Hepatocyte (in vitro differentiated cells): ENCODE measurements at regions not wholly inside any gene's neighbourhood (a gene's known extent, or its start where the extent isn't known, plus 50 kb on each side); places are given as distances from the start of the nearest gene placed in this dataset.

Experiments
- DNase-seq: peaks from one replicate; pipeline ENCODE4 v3.0.0-alpha.2; 2016; ENCODE audit warnings: low spot score
- H2AFZ ChIP-seq: fragments of 200-600 bp; sonication (generic); 2 replicates; pipeline ENCODE4 v1.6.0; 2016; ENCODE audit warnings: antibody characterized with exemption, mild to moderate bottlenecking
- H3K27ac ChIP-seq: fragments of 200-600 bp; sonication (generic); 2 replicates; pipeline ENCODE4 v1.5.1; 2016; ENCODE audit warnings: mild to moderate bottlenecking
- H3K27me3 ChIP-seq: fragments of 200-600 bp; sonication (generic); 2 replicates; pipeline ENCODE4 v1.6.1; 2016
- H3K36me3 ChIP-seq: fragments of 200-600 bp; sonication (generic); replicated peaks from 2 replicates; pipeline ENCODE4 v1.5.1; 2016; ENCODE audit warnings: low read depth; ENCODE audit not compliant: insufficient read depth
- H3K4me1 ChIP-seq: fragments of 200-600 bp; sonication (generic); 2 replicates; pipeline ENCODE4 v1.5.1; 2016; ENCODE audit warnings: mild to moderate bottlenecking, moderate library complexity; ENCODE audit not compliant: insufficient read depth
- H3K4me2 ChIP-seq: fragments of 200-600 bp; sonication (generic); 2 replicates; pipeline ENCODE4 v1.6.0; 2016
- H3K4me3 ChIP-seq: fragments of 200-600 bp; sonication (generic); 2 replicates; pipeline ENCODE4 v1.5.1; 2016; ENCODE audit warnings: mild to moderate bottlenecking
- H3K79me2 ChIP-seq: fragments of 200-600 bp; sonication (generic); 2 replicates; pipeline ENCODE4 v1.6.0; 2017; ENCODE audit warnings: mild to moderate bottlenecking
- H3K9me2 ChIP-seq: fragments of 200-600 bp; sonication (generic); replicated peaks from 2 replicates; pipeline ENCODE4 v1.6.0; 2017; ENCODE audit warnings: mild to moderate bottlenecking; ENCODE audit not compliant: insufficient read depth
- H3K9me3 ChIP-seq: fragments of 200-600 bp; sonication (generic); 2 replicates; pipeline ENCODE4 v1.5.1; 2016; ENCODE audit warnings: low read depth, mild to moderate bottlenecking
- H4K20me1 ChIP-seq: fragments of 200-600 bp; sonication (generic); 2 replicates; pipeline ENCODE4 v1.6.0; 2016; ENCODE audit warnings: mild to moderate bottlenecking; ENCODE audit not compliant: insufficient read depth, poor library complexity, severe bottlenecking
- EZH2 ChIP-seq: fragments of 200-600 bp; sonication (generic); IDR thresholded peaks from 2 replicates; pipeline ENCODE4 v1.6.1; 2016; ENCODE audit warnings: antibody characterized with exemption, mild to moderate bottlenecking, borderline replicate concordance
- EZH2phosphoT487 ChIP-seq: fragments of 200-600 bp; sonication (generic); IDR thresholded peaks from one replicate; pipeline ENCODE4 v1.6.1; 2018; ENCODE audit warnings: antibody characterized with exemption, mild to moderate bottlenecking, low read depth, moderate library complexity; ENCODE audit not compliant: unreplicated experiment, severe bottlenecking
- WGBS: methylation state at CpG from one replicate; pipeline ENCODE4 v1.1.6; 2016; ENCODE audit warnings: low lambda C conversion rate; ENCODE audit errors: missing lambda C conversion rate; 5-methylcytosine and 5-hydroxymethylcytosine counted together
- TF ChIP-seq, protein P1 (sequence below): fragments of 200-600 bp; sonication (generic); IDR thresholded peaks from 2 replicates; pipeline ENCODE4 v1.5.1; 2016; ENCODE audit warnings: antibody characterized with exemption, mild to moderate bottlenecking; ENCODE audit not compliant: poor library complexity

DNA sequence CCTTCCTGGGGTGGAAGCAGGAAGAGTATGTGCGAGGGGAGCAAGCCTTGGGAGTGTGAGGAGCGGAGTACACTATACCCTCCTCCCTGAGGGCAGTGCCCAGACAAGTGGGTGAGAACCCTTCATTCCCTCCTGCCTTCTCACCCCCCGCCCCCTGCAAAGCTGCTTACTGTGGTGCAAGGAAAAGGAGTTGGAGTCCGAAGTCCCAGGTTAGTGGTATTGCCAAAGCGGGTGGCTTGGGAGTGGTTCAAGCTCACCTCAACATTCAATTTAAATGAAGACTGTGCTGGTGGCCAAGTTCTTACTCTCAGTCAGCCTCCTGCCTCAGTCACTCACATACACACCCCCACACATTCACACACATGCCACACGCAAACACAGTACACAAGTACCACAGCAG is 74.7 kb upstream of the PRDM1 start:
- TF ChIP-seq EZH2phosphoT487 (no peak), EZH2 (no peak)
- TF ChIP-seq, protein P1, sequence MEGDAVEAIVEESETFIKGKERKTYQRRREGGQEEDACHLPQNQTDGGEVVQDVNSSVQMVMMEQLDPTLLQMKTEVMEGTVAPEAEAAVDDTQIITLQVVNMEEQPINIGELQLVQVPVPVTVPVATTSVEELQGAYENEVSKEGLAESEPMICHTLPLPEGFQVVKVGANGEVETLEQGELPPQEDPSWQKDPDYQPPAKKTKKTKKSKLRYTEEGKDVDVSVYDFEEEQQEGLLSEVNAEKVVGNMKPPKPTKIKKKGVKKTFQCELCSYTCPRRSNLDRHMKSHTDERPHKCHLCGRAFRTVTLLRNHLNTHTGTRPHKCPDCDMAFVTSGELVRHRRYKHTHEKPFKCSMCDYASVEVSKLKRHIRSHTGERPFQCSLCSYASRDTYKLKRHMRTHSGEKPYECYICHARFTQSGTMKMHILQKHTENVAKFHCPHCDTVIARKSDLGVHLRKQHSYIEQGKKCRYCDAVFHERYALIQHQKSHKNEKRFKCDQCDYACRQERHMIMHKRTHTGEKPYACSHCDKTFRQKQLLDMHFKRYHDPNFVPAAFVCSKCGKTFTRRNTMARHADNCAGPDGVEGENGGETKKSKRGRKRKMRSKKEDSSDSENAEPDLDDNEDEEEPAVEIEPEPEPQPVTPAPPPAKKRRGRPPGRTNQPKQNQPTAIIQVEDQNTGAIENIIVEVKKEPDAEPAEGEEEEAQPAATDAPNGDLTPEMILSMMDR: no peak
- Histone ChIP-seq H3K9me3 (no peaks in the 10 kb centered on the region), H3K4me3 (no peak overlapping the region), H3K4me2 (no peak overlapping the region), H3K9me2 (no peaks in the 10 kb centered on the region), H3K27me3 (peaks cover 5% of the 10 kb centered on the region), H3K36me3 (no peaks in the 10 kb centered on the region), H2AFZ (no peak overlapping the region), H3K4me1 (no peaks in the 10 kb centered on the region), H3K79me2 (no peaks in the 10 kb centered on the region), H4K20me1 (no peaks in the 10 kb centered on the region), H3K27ac (no peak overlapping the region)
- DNase-seq: no peak
- 97% methylated on average over 6 of the region's 6 CpGs for WGBS

DNA sequence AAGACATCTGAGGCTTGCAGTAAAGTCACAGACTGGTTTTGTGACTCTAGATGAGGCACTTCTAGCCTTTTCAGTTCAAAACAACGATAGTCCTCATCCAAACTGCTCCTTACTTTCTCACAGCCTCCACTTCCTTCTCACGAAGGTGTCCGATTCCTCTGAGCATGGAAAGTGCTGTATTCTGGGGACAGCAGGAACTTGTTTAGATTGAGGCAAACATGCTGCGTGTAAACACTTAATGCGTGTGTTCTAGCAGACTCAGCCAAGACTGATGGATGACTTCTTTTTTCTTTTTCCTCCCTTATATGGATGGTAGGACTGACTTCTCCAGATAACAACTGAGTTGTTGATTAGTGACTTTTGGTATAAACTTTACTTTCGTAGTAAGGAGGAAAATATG is 80.2 kb upstream of the PRDM1 start:
- H3K4me3 ChIP-seq: no peak overlapping the region
- H3K27me3 ChIP-seq: peaks cover 5% of the 10 kb centered on the region
- peaks cover 12% of the 10 kb centered on the region for H3K4me1 ChIP-seq
- H2AFZ ChIP-seq: no peak overlapping the region
- H3K9me2 ChIP-seq: no peaks in the 10 kb centered on the region
- 55% methylated on average over 6 of the region's 6 CpGs for WGBS
- no peak for DNase-seq
- no peak overlapping the region for H3K4me2 ChIP-seq
- no peaks in the 10 kb centered on the region for H3K36me3 ChIP-seq
- H3K9me3 ChIP-seq: no peaks in the 10 kb centered on the region
- H4K20me1 ChIP-seq: no peaks in the 10 kb centered on the region
- TF ChIP-seq EZH2 (no peak), EZH2phosphoT487 (no peak)
- TF ChIP-seq, protein P1: no peak
- H3K27ac ChIP-seq: no peak overlapping the region
- H3K79me2 ChIP-seq: peaks cover 8% of the 10 kb centered on the region

DNA sequence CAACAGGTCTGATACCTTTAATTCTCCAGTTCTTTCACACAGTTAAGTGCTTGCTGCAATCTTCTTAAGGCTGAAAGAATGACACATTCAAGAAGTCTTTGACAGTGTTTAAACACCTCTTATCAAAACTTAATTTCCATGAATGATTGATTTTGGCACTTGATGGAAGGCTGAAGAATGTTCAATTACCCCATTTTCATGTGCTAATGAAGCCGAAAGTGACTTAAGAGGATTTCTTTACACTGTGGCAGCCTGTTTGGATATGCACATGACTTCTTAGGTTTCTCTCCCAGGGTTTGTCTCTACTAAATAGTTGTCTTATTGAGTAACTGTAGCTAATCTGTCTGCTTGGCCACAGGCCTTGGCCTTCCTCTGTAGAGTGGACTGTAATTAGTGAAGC is 81.1 kb upstream of the PRDM1 start:
- TF ChIP-seq EZH2phosphoT487: no peak
- TF ChIP-seq EZH2: no peak
- TF ChIP-seq, protein P1: no peak
- H3K79me2 ChIP-seq: peaks cover 13% of the 10 kb centered on the region
- no peaks in the 10 kb centered on the region for H3K9me2 ChIP-seq
- H3K27ac ChIP-seq: peak overlapping the region; percentile 14
- H3K4me3 ChIP-seq: no peak overlapping the region
- no peak overlapping the region for H2AFZ ChIP-seq
- no peak for DNase-seq
- no peaks in the 10 kb centered on the region for H3K36me3 ChIP-seq
- H4K20me1 ChIP-seq: no peaks in the 10 kb centered on the region
- H3K9me3 ChIP-seq: no peaks in the 10 kb centered on the region
- 70% methylated on average over 1 of the region's 1 CpG for WGBS
- no peak overlapping the region for H3K4me2 ChIP-seq
- H3K4me1 ChIP-seq: peaks cover 12% of the 10 kb centered on the region
- peaks cover 5% of the 10 kb centered on the region for H3K27me3 ChIP-seq

DNA sequence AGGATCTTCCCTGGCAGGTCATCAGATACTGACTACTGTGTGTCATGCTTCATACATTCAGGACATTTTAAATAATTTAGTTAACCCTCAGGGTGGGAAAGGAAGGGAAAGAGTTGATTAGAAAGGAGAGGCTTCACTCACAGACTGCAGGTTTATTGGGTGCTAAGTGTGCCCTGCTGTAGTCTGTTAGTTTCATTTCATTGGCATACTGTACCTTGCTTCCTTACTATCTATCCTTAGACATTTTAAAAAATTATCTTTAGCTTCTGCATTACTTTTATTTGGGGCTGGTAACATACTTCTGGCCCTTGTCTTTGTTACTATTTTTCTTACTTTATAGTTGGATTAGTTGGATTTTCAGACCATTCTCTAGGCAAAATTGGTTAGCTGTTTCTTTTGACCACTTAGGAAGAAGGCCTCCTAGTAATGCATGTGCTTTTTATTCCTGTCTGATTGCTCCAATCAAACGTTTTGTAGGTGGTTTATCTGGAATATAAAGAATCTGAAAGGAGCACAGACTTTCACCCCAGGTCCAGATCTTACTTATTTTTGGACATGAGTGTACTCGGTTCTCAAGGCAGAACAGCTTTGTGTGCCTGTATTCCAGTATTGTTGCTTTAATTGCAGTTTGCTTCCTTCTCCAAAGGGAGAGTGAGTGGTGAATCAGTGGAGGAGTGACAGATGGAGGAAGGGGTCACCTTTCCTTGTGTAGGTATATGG is 82.7 kb upstream of the PRDM1 start:
- H3K27me3 ChIP-seq: peaks cover 5% of the 10 kb centered on the region
- H3K79me2 ChIP-seq: peaks cover 26% of the 10 kb centered on the region
- H3K9me3 ChIP-seq: no peaks in the 10 kb centered on the region
- peak overlapping the region; percentile 30 for H3K4me2 ChIP-seq
- peaks cover 12% of the 10 kb centered on the region for H3K4me1 ChIP-seq
- H3K4me3 ChIP-seq: no peak overlapping the region
- WGBS: 17% methylated on average over 2 of the region's 2 CpGs
- H3K27ac ChIP-seq: peak overlapping the region; percentile 59
- TF ChIP-seq, protein P1: no peak
- TF ChIP-seq EZH2 (no peak), EZH2phosphoT487 (no peak)
- H3K9me2 ChIP-seq: no peaks in the 10 kb centered on the region
- no peak for DNase-seq
- no peaks in the 10 kb centered on the region for H4K20me1 ChIP-seq
- no peak overlapping the region for H2AFZ ChIP-seq
- H3K36me3 ChIP-seq: no peaks in the 10 kb centered on the region
